ENCODE measurements at regions not wholly inside any gene's neighbourhood (a gene's known extent, or its start where the extent isn't known, plus 50 kb on each side); places are given as distances from the start of the nearest gene placed in this dataset.

DNA sequence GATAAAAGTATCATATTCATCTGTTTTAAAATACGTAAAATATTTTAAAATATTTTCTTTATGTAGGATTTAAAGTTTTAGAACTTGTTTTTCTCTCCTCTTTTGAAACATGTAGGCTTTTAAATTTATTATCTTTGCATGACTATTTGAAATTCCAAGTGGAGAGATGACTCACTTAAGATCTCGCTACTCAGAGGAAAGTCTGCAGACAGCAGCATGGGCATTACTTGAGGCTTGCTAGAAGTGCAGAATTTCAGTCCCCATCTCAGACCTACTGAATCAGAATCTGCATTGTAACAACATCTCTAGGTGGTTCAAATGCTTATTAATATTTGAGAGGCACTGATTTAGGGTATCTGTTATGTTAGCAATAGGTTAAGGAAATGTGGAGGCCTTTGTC, 225.7 kb upstream of the ARX start:
- H3K36me3 Mint-ChIP-seq: no peaks in the 10 kb centered on the region
- no peaks in the 10 kb centered on the region for H3K9me3 Mint-ChIP-seq
- DNase-seq (ENCODE audit: extremely low spot score, unreplicated experiment): no peak
- TF ChIP-seq, protein P1, sequence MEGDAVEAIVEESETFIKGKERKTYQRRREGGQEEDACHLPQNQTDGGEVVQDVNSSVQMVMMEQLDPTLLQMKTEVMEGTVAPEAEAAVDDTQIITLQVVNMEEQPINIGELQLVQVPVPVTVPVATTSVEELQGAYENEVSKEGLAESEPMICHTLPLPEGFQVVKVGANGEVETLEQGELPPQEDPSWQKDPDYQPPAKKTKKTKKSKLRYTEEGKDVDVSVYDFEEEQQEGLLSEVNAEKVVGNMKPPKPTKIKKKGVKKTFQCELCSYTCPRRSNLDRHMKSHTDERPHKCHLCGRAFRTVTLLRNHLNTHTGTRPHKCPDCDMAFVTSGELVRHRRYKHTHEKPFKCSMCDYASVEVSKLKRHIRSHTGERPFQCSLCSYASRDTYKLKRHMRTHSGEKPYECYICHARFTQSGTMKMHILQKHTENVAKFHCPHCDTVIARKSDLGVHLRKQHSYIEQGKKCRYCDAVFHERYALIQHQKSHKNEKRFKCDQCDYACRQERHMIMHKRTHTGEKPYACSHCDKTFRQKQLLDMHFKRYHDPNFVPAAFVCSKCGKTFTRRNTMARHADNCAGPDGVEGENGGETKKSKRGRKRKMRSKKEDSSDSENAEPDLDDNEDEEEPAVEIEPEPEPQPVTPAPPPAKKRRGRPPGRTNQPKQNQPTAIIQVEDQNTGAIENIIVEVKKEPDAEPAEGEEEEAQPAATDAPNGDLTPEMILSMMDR (conservative IDR thresholded peaks at IDR 0.05): no peak
- H3K4me1 Mint-ChIP-seq (ENCODE audit: unreplicated experiment): no peaks in the 10 kb centered on the region
- no peak overlapping the region for H3K27ac Mint-ChIP-seq
- H3K4me3 Mint-ChIP-seq: no peak overlapping the region
- H3K27me3 Mint-ChIP-seq: no peaks in the 10 kb centered on the region

DNA sequence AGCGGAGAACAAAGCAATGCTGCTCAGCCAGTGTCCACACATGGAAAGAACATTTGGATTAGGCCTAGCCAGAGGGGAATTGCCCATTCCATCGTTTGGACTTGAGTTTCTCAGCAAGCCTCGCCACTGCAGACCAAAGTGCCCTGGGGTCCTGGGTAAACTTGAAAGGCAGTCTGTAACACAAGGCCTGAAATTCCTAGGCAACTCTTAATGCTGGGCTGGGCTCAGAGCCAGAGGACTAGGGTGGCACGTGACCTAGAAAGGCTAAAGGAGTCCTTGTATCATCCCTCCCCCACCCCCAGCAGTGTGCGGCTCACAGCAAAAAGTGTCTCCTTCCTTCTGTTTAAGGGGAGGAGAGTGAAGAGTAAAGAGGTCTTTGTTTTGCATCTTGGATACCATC, 210.4 kb upstream of the ARX start:
- DNase-seq (ENCODE audit: extremely low spot score, unreplicated experiment): no peak
- no peaks in the 10 kb centered on the region for H3K9me3 Mint-ChIP-seq
- H3K27me3 Mint-ChIP-seq: peaks cover 3% of the 10 kb centered on the region
- no peak overlapping the region for H3K27ac Mint-ChIP-seq
- H3K36me3 Mint-ChIP-seq: no peaks in the 10 kb centered on the region
- TF ChIP-seq, protein P1 (conservative IDR thresholded peaks at IDR 0.05): no peak
- H3K4me1 Mint-ChIP-seq (ENCODE audit: unreplicated experiment): no peaks in the 10 kb centered on the region
- H3K4me3 Mint-ChIP-seq: no peak overlapping the region

DNA sequence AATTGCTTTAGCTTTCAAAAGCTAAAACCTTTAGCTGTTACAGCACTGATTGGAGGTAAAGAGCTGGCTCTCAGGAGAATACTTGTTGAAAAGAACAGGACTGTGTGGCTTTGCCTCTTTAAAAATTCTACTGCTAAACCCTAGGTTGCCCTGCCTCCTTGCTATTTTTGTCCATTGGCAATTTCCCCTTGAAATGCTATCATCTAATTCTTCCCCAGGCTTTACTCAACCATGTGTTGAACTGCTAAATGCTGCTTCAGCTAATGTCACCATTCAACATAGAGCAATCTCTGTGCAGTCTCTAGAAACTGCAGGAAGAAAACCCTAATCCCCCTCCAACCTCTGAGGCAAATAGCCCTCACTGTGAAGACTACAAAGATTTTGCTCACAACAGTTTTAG, 203.7 kb upstream of the ARX start:
- Mint-ChIP-seq H3K27me3 (peaks cover 7% of the 10 kb centered on the region), H3K4me3 (no peak overlapping the region), H3K36me3 (no peaks in the 10 kb centered on the region), H3K27ac (no peak overlapping the region), H3K9me3 (no peaks in the 10 kb centered on the region), H3K4me1 (ENCODE audit: unreplicated experiment) (no peaks in the 10 kb centered on the region)
- TF ChIP-seq, protein P1 (conservative IDR thresholded peaks at IDR 0.05): no peak
- no peak for DNase-seq (ENCODE audit: extremely low spot score, unreplicated experiment)

DNA sequence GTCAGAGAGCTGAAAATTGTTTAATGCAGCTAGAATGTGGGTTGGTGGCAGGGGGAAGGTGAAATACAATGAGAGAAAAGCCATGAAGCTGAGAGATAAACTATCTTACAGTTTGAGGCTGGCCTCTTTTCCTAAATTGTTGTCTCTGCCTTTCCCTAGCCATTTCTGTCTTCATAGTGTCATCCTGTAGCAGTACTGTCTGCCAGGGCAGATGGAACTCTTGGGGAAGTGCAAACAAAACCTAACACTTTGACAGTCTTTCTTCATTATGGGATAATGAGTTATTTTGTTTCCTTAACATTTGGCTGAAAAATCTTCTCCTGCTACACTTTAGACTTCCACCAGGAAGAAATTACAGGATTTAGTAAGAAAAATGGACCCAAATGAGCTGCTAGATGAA, 197.8 kb upstream of the ARX start:
- Mint-ChIP-seq H3K9me3 (peaks cover 3% of the 10 kb centered on the region), H3K4me3 (no peak overlapping the region), H3K27me3 (peaks cover 4% of the 10 kb centered on the region), H3K4me1 (ENCODE audit: unreplicated experiment) (no peaks in the 10 kb centered on the region), H3K36me3 (no peaks in the 10 kb centered on the region), H3K27ac (no peak overlapping the region)
- DNase-seq (ENCODE audit: extremely low spot score, unreplicated experiment): no peak
- TF ChIP-seq, protein P1 (conservative IDR thresholded peaks at IDR 0.05): no peak

DNA sequence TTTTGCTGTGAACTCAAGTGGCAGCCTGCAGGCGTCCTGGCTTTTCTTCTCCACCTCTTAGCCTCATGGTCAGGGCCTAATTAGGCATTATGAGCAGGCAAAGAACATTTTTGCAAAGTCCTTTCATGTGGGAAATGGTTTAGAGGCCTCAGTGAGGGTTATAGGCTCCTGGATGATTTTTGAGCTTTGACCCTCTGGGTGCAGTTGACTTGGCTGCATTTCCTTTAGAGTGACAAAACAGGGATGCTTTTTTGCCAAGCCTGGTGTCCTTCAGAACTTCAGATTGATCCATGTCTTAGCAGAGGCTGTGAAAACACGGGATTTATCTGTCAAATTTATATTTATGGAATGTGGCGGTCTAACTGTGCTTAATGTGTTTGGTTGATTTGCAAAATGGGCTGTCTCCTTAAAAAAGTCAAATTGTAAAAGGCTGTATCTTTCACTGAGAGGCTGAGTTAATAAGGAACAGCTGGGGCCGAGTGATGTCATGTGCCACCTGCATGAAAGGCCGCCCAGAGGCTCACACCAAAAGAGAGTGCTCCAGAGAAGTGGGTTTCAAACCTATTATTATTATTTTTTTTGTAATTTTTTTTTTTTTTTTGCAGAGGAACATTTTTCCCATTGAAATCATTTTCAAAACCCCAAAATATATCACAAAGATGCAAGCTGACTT, 192.2 kb upstream of the ARX start:
- H3K27me3 Mint-ChIP-seq: no peaks in the 10 kb centered on the region
- H3K4me3 Mint-ChIP-seq: no peak overlapping the region
- peaks cover 3% of the 10 kb centered on the region for H3K9me3 Mint-ChIP-seq
- no peaks in the 10 kb centered on the region for H3K4me1 Mint-ChIP-seq (ENCODE audit: unreplicated experiment)
- TF ChIP-seq, protein P1 (conservative IDR thresholded peaks at IDR 0.05): no peak
- no peak for DNase-seq (ENCODE audit: extremely low spot score, unreplicated experiment)
- no peaks in the 10 kb centered on the region for H3K36me3 Mint-ChIP-seq
- H3K27ac Mint-ChIP-seq: no peak overlapping the region

DNA sequence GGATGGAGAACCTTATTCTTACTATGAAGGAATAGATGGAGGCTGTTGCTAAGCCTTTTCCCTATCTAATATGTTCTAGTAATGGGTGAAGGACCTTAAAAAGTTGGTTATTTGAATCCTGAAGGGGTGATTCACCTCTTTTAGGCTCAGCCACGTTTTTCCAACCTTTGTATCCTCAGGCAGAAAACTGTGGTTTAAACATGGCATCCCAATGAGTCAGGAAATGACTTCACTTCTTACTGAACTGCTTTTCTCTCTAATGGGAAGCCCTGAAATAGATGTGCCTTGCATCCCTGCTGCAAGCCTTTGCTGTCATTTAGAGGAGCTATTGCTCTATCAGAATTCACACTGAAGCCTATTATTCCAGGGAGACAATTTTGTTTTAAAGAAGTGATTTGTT, 191.0 kb upstream of the ARX start:
- Mint-ChIP-seq H3K27me3 (no peaks in the 10 kb centered on the region), H3K36me3 (no peaks in the 10 kb centered on the region), H3K27ac (no peak overlapping the region), H3K4me1 (ENCODE audit: unreplicated experiment) (no peaks in the 10 kb centered on the region), H3K4me3 (no peak overlapping the region), H3K9me3 (peaks cover 3% of the 10 kb centered on the region)
- TF ChIP-seq, protein P1 (conservative IDR thresholded peaks at IDR 0.05): no peak
- DNase-seq (ENCODE audit: extremely low spot score, unreplicated experiment): no peak

Data from type B pancreatic cell (in vitro differentiated cells).